Upper lobe of left lung (tissue), 4 donors: ENCODE measurements at regions not wholly inside any gene's neighbourhood (a gene's known extent, or its start where the extent isn't known, plus 50 kb on each side); places are given as distances from the start of the nearest gene placed in this dataset.

Experiments used
- POLR2A ChIP-seq, 4 donors: fragments of 450-650 bp; IDR thresholded peaks; one replicate each; pipeline ENCODE4 v1.5.1; 2016 to 2017; ENCODE audit warnings: antibody characterized with exemption in 4 of 4, mild to moderate bottlenecking in 2 of 4
- POLR2AphosphoS5 ChIP-seq, 2 donors: sonication (generic); formaldehyde crosslinking; IDR thresholded peaks; one replicate each; pipeline ENCODE4 v1.5.1; 2017; ENCODE audit warnings: antibody characterized with exemption in 2 of 2
- TF ChIP-seq, protein P1 (sequence below), 6 experiments: fragments of 450-650 bp in 4 of 6; fragments of 200-600 bp in 2 of 6; sonication (generic) in 2 of 6; IDR thresholded peaks; one replicate each; pipeline ENCODE4 v1.5.1; 2016 to 2019; ENCODE audit warnings: antibody characterized with exemption in 6 of 6

- TF ChIP-seq, protein P1, sequence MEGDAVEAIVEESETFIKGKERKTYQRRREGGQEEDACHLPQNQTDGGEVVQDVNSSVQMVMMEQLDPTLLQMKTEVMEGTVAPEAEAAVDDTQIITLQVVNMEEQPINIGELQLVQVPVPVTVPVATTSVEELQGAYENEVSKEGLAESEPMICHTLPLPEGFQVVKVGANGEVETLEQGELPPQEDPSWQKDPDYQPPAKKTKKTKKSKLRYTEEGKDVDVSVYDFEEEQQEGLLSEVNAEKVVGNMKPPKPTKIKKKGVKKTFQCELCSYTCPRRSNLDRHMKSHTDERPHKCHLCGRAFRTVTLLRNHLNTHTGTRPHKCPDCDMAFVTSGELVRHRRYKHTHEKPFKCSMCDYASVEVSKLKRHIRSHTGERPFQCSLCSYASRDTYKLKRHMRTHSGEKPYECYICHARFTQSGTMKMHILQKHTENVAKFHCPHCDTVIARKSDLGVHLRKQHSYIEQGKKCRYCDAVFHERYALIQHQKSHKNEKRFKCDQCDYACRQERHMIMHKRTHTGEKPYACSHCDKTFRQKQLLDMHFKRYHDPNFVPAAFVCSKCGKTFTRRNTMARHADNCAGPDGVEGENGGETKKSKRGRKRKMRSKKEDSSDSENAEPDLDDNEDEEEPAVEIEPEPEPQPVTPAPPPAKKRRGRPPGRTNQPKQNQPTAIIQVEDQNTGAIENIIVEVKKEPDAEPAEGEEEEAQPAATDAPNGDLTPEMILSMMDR (IDR thresholded peaks at IDR 0.05) = no peak
- no peak for TF ChIP-seq POLR2AphosphoS5 (IDR thresholded peaks at IDR 0.05)
- TF ChIP-seq POLR2A (IDR thresholded peaks at IDR 0.05) = no peak
Observed at GRCh38 chr2:208556983-208557484, 150.4 kb downstream of the PTH2R start.
